ENCODE measurements at regions not wholly inside any gene's neighbourhood (a gene's known extent, or its start where the extent isn't known, plus 50 kb on each side); places are given as distances from the start of the nearest gene placed in this dataset.

- Histone ChIP-seq H3K9me3 (ENCODE audit: low read depth) (no peaks in the 10 kb centered on the region), H3K4me1 (ENCODE audit: low read depth) (no peaks in the 10 kb centered on the region), H3K27ac (no peak overlapping the region), H3K4me3 (no peak overlapping the region), H3K36me3 (no peaks in the 10 kb centered on the region), H3K27me3 (no peaks in the 10 kb centered on the region)
- DNase-seq (ENCODE audit: low read depth in 1 of 2, low spot score in 1 of 2), result no peak
- TF ChIP-seq CTCF (IDR thresholded peaks at IDR 0.05; ENCODE audit: low read depth, low read length), result no peak
These were observed 149.2 kb downstream of the MAF start for GRCh38 chr16:79451196-79451816.

GRCh38 chr16:79449900-79450299 lies 150.6 kb downstream of the MAF start:
- Histone ChIP-seq H3K4me1 (ENCODE audit: low read depth) (no peaks in the 10 kb centered on the region), H3K9me3 (ENCODE audit: low read depth) (no peaks in the 10 kb centered on the region), H3K27ac (no peak overlapping the region), H3K36me3 (no peaks in the 10 kb centered on the region), H3K27me3 (no peaks in the 10 kb centered on the region), H3K4me3 (no peak overlapping the region)
- DNase-seq (ENCODE audit: low read depth in 1 of 2, low spot score in 1 of 2), result no peak
- TF ChIP-seq CTCF (IDR thresholded peaks at IDR 0.05; ENCODE audit: low read depth, low read length), result no peak

GRCh38 chr16:79449067-79449769 lies 151.3 kb downstream of the MAF start:
- H3K4me3 ChIP-seq, result no peak overlapping the region
- H3K9me3 ChIP-seq (ENCODE audit: low read depth), result no peaks in the 10 kb centered on the region
- no peak for TF ChIP-seq CTCF (IDR thresholded peaks at IDR 0.05; ENCODE audit: low read depth, low read length)
- no peaks in the 10 kb centered on the region for H3K4me1 ChIP-seq (ENCODE audit: low read depth)
- no peak for DNase-seq (ENCODE audit: low read depth in 1 of 2, low spot score in 1 of 2)
- no peaks in the 10 kb centered on the region for H3K27me3 ChIP-seq
- H3K36me3 ChIP-seq, result no peaks in the 10 kb centered on the region
- H3K27ac ChIP-seq, result no peak overlapping the region

- no peaks in the 10 kb centered on the region for H3K4me1 ChIP-seq (ENCODE audit: low read depth)
- no peaks in the 10 kb centered on the region for H3K9me3 ChIP-seq (ENCODE audit: low read depth)
- no peaks in the 10 kb centered on the region for H3K27me3 ChIP-seq
- TF ChIP-seq CTCF (IDR thresholded peaks at IDR 0.05; ENCODE audit: low read depth, low read length), result no peak
- no peak for DNase-seq (ENCODE audit: low read depth in 1 of 2, low spot score in 1 of 2)
- H3K27ac ChIP-seq, result no peak overlapping the region
- H3K36me3 ChIP-seq, result no peaks in the 10 kb centered on the region
- H3K4me3 ChIP-seq, result no peak overlapping the region
These were observed 156.0 kb downstream of the MAF start for GRCh38 chr16:79444572-79444971.

- DNase-seq (ENCODE audit: low read depth in 1 of 2, low spot score in 1 of 2), result no peak
- Histone ChIP-seq H3K27me3 (no peaks in the 10 kb centered on the region), H3K27ac (no peak overlapping the region), H3K9me3 (ENCODE audit: low read depth) (no peaks in the 10 kb centered on the region), H3K4me3 (no peak overlapping the region), H3K4me1 (ENCODE audit: low read depth) (peaks cover 4% of the 10 kb centered on the region), H3K36me3 (no peaks in the 10 kb centered on the region)
- no peak for TF ChIP-seq CTCF (IDR thresholded peaks at IDR 0.05; ENCODE audit: low read depth, low read length)
These were observed 160.6 kb downstream of the MAF start for GRCh38 chr16:79439901-79440300.
